Fibroblast of the conjunctiva (primary cell): ENCODE measurements at regions not wholly inside any gene's neighbourhood (a gene's known extent, or its start where the extent isn't known, plus 50 kb on each side); places are given as distances from the start of the nearest gene placed in this dataset.

Source experiments
- DNase-seq: peaks from one replicate; pipeline ENCODE4 v3.0.0-alpha.2; 2010; ENCODE audit warnings: low read depth

GRCh38 chr15:70201425-70201775 is 103.7 kb upstream of the TLE3 start:
- DNase-seq, result no peak

GRCh38 chr15:70200511-70201424 is 103.1 kb upstream of the TLE3 start:
- DNase-seq, result no peak

- DNase-seq, result no peak
These were observed 102.1 kb upstream of the TLE3 start for GRCh38 chr15:70199540-70200410.

GRCh38 chr15:70199124-70199482 is 101.4 kb upstream of the TLE3 start:
- no peak for DNase-seq

GRCh38 chr15:70198441-70199123 is 100.9 kb upstream of the TLE3 start:
- no peak for DNase-seq

GRCh38 chr15:70197945-70198361 is 100.2 kb upstream of the TLE3 start:
- no peak for DNase-seq

GRCh38 chr15:70197318-70197944 is 99.7 kb upstream of the TLE3 start:
- DNase-seq, result no peak

GRCh38 chr15:70196372-70197316 is 98.9 kb upstream of the TLE3 start:
- DNase-seq, result peak; percentile 62

GRCh38 chr15:70195587-70196305 is 98.0 kb upstream of the TLE3 start:
- DNase-seq, result peak; percentile 42

GRCh38 chr15:70195171-70195570 is 97.5 kb upstream of the TLE3 start:
- no peak for DNase-seq

GRCh38 chr15:70194266-70194665 is 96.5 kb upstream of the TLE3 start:
- no peak for DNase-seq

- no peak for DNase-seq
These were observed 96.0 kb upstream of the TLE3 start for GRCh38 chr15:70193734-70194133.

- DNase-seq, result no peak
These were observed 94.8 kb upstream of the TLE3 start for GRCh38 chr15:70192490-70192889.

GRCh38 chr15:70192041-70192440 is 94.3 kb upstream of the TLE3 start:
- DNase-seq, result no peak

GRCh38 chr15:70190965-70191364 is 93.2 kb upstream of the TLE3 start:
- DNase-seq, result no peak

GRCh38 chr15:70189826-70190695 is 92.3 kb upstream of the TLE3 start:
- DNase-seq, result no peak

GRCh38 chr15:70188286-70188685 is 90.6 kb upstream of the TLE3 start:
- no peak for DNase-seq

GRCh38 chr15:70187331-70187730 is 89.6 kb upstream of the TLE3 start:
- DNase-seq, result no peak

- DNase-seq, result no peak
These were observed 88.4 kb upstream of the TLE3 start for GRCh38 chr15:70186152-70186551.
